Endothelial cell of umbilical vein (primary cell): ENCODE measurements at regions not wholly inside any gene's neighbourhood (a gene's known extent, or its start where the extent isn't known, plus 50 kb on each side); places are given as distances from the start of the nearest gene placed in this dataset.

ENCODE experiments used
- BruUV-seq: library from RNA; stranded (reverse); fragments of 400-500 nt; replicated peaks from 2 replicates; lab custom pipeline; 2021; lab: Mats Ljungman, UMichigan
- CTCF ChIA-PET: fragments of 300-600, 350-600 bp; sonication (Branson Sonifier 250); formaldehyde crosslinking; loops from one replicate; lab custom pipeline; 2021; ENCODE audit warnings: antibody characterized with exemption, inconsistent platforms; lab: Charles Lee
- POLR2A ChIA-PET: fragments of 300-600, 350-600 bp; sonication (Branson Sonifier 250); formaldehyde crosslinking; loops from one replicate; lab custom pipeline; 2021; ENCODE audit warnings: antibody characterized with exemption, inconsistent platforms; lab: Charles Lee
- DNase-seq: peaks from one replicate; pipeline ENCODE4 v3.0.0-alpha.2; 2011; ENCODE audit warnings: low read depth, low spot score
- FAIRE-seq: peaks from 2 replicates; lab custom pipeline; 2011; peaks lifted over from hg19 to GRCh38; lab: Jason Lieb, UNC
- H2AFZ ChIP-seq: 2 replicates; pipeline ENCODE4 v1.6.0; 2012; ENCODE audit warnings: low read depth, low read length, control low read depth, inconsistent platforms
- H3K27ac ChIP-seq: 2 replicates; pipeline ENCODE4 v1.5.1; 2011; ENCODE audit warnings: low read depth, mild to moderate bottlenecking, control low read depth, low read length, moderate library complexity; ENCODE audit not compliant: insufficient read depth
- H3K27me3 ChIP-seq, 2 experiments: 2 replicates each; pipeline versions ENCODE4 v1.6.0 to v1.6.1; 2011; ENCODE audit warnings: low read length in 2 of 2, mixed read lengths in 1 of 2; ENCODE audit not compliant: control insufficient read depth in 2 of 2, insufficient read depth in 2 of 2
- H3K36me3 ChIP-seq, 2 experiments: 2 replicates in 1 of 2; 3 replicates in 1 of 2; pipeline ENCODE4 v1.5.1; 2011; ENCODE audit warnings: low read length in 2 of 2, mild to moderate bottlenecking in 1 of 2, moderate library complexity in 1 of 2; ENCODE audit not compliant: control insufficient read depth in 2 of 2, insufficient read depth in 2 of 2; ENCODE audit errors: extremely low read depth in 1 of 2
- H3K4me1 ChIP-seq: 3 replicates; pipeline ENCODE4 v1.5.1; 2011; ENCODE audit warnings: mild to moderate bottlenecking, low read length; ENCODE audit not compliant: control insufficient read depth, insufficient read depth; ENCODE audit errors: extremely low read depth
- H3K4me2 ChIP-seq: 2 replicates; pipeline ENCODE4 v1.6.1; 2011; ENCODE audit warnings: low read length, control low read depth, mixed read lengths; ENCODE audit not compliant: insufficient read depth
- H3K4me3 ChIP-seq, 3 experiments: fragments of 200-600 bp in 1 of 3; sonication (generic), shearing (Covaris generic) in 1 of 3; replicated peaks in 1 of 3; 2 replicates each; pipeline ENCODE4 v1.5.1; 2011 to 2016; ENCODE audit warnings: control low read depth in 3 of 3, low read length in 3 of 3, mild to moderate bottlenecking in 2 of 3, inconsistent platforms in 1 of 3, low read depth in 1 of 3, moderate library complexity in 1 of 3; ENCODE audit not compliant: insufficient read depth in 1 of 3
- H3K79me2 ChIP-seq: 2 replicates; pipeline ENCODE4 v1.6.0; 2012; ENCODE audit warnings: low read length, inconsistent platforms; ENCODE audit not compliant: control insufficient read depth, insufficient read depth
- H3K9ac ChIP-seq: replicated peaks from 2 replicates; pipeline ENCODE3; 2011; ENCODE audit warnings: low read length, control low read depth; ENCODE audit not compliant: insufficient read depth; ENCODE audit errors: extremely low read depth
- H3K9me1 ChIP-seq: replicated peaks from 3 replicates; pipeline ENCODE4 v1.6.0; 2011; ENCODE audit warnings: mild to moderate bottlenecking, low read length; ENCODE audit not compliant: control insufficient read depth, insufficient read depth; ENCODE audit errors: extremely low read depth
- H3K9me3 ChIP-seq: replicated peaks from 2 replicates; pipeline ENCODE4 v1.5.1; 2012; ENCODE audit warnings: low read length, inconsistent platforms; ENCODE audit not compliant: control insufficient read depth, insufficient read depth
- H4K20me1 ChIP-seq: replicated peaks from 2 replicates; pipeline ENCODE3; 2011; ENCODE audit warnings: mild to moderate bottlenecking, low read length; ENCODE audit not compliant: control insufficient read depth, insufficient read depth; ENCODE audit errors: extremely low read depth
- EZH2 ChIP-seq: IDR thresholded peaks from 2 replicates; pipeline ENCODE4 v1.6.1; 2012; ENCODE audit warnings: borderline replicate concordance, low read depth, mild to moderate bottlenecking, moderate library complexity, low read length, inconsistent platforms; ENCODE audit not compliant: severe bottlenecking
- FOS ChIP-seq: IDR thresholded peaks from 2 replicates; pipeline ENCODE4 v1.6.1; 2011; ENCODE audit warnings: mild to moderate bottlenecking, low read length, moderate library complexity, borderline replicate concordance; ENCODE audit not compliant: insufficient read depth
- GATA2 ChIP-seq: IDR thresholded peaks from 2 replicates; pipeline ENCODE4 v1.7.0; 2011; ENCODE audit warnings: low read depth, mild to moderate bottlenecking, moderate library complexity, mixed read lengths, low read length; ENCODE audit not compliant: insufficient read length, insufficient read depth
- JUN ChIP-seq: IDR thresholded peaks from 2 replicates; pipeline ENCODE4 v1.6.1; 2011; ENCODE audit warnings: borderline replicate concordance, low read depth; ENCODE audit not compliant: insufficient read length, insufficient read depth
- MYC ChIP-seq: IDR thresholded peaks from one replicate; pipeline ENCODE4 v1.6.1; 2011; ENCODE audit warnings: mild to moderate bottlenecking, low read depth, low read length
- POLR2A ChIP-seq: IDR thresholded peaks from 2 replicates; pipeline ENCODE4 v1.6.1; 2012; ENCODE audit warnings: low read depth, mild to moderate bottlenecking, control low read depth, low read length
- POLR2AphosphoS5 ChIP-seq: IDR thresholded peaks from 2 replicates; pipeline ENCODE4 v1.6.1; 2012; ENCODE audit warnings: low read depth, mild to moderate bottlenecking, control low read depth, low read length, moderate library complexity; ENCODE audit not compliant: insufficient read depth
- dilution Hi-C: fragments of 300-500 bp; cut with MboI; formaldehyde crosslinking; loops from one replicate; pipeline ENCODE4 v1.15.0; 2019; ENCODE audit warnings: low sequenced_read_pairs; ENCODE audit not compliant: extremely low pct_ligation_motif_present
- intact Hi-C: fragments of 100-400 bp; cut with micrococcal nuclease; formaldehyde crosslinking; loops from one replicate; pipeline ENCODE4 v1.10.0; 2022
- TF ChIP-seq, protein P1 (sequence below): IDR thresholded peaks from 2 replicates; pipeline ENCODE4 v1.6.1; 2011; ENCODE audit not compliant: insufficient read depth, insufficient read length
- TF ChIP-seq, protein P2 (sequence below), 2 donors: IDR thresholded peaks; 1 replicate in 1 of 2; 2 replicates in 1 of 2; pipeline ENCODE4 v1.5.1; 2011; ENCODE audit warnings: low read length in 2 of 2, mild to moderate bottlenecking in 2 of 2, moderate library complexity in 2 of 2, control low read depth in 1 of 2, inconsistent platforms in 1 of 2, low read depth in 1 of 2; ENCODE audit not compliant: insufficient read depth in 1 of 2; ENCODE audit errors: extremely low read depth in 1 of 2

DNA sequence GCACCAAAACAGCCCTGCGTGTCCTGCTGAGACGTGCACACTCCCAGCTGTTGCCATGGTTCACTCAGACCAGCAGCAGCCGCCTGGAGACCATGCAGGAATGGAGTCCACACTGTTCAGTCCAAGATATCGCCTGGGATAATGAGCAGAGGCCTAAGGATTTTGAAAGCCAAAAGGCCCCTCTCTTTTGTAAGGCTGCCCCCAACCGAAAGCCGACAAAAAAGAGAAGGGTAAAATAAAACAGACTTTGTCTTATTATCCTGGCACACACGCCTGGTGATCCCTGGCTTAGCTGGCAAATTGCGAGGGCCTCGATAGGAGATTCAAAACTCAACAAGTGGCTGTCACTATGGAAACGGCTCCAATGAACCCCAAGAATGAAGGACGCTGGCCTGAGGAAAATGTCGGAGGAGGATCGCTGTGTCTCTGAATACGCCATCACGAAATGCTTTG lies 263.6 kb downstream of the SKIDA1 start:
- H3K4me1 ChIP-seq: no peaks in the 10 kb centered on the region
- no TSS peak for BruUV-seq
- no peak for TF ChIP-seq MYC
- H3K4me3 ChIP-seq: no peak overlapping the region
- H3K9me1 ChIP-seq: no peaks in the 10 kb centered on the region
- FAIRE-seq (no peak), DNase-seq (no peak)
- dilution Hi-C loops: no loop called here
- H3K4me2 ChIP-seq: no peak overlapping the region
- H3K79me2 ChIP-seq: no peaks in the 10 kb centered on the region
- no peaks in the 10 kb centered on the region for H3K36me3 ChIP-seq
- H4K20me1 ChIP-seq: no peaks in the 10 kb centered on the region
- no peak overlapping the region for H3K27ac ChIP-seq
- no peaks in the 10 kb centered on the region for H3K9me3 ChIP-seq
- CTCF ChIA-PET: interaction anchor here (1.4 kb wide), 1 partner anchor 183 kb away, joined by 3 read pairs; no protein-coding TSS in a partner anchor
- intact Hi-C loops: no loop called here
- H2AFZ ChIP-seq: no peak overlapping the region
- POLR2A ChIA-PET: no interaction called here
- H3K9ac ChIP-seq: no peak overlapping the region
- H3K27me3 ChIP-seq: no peaks in the 10 kb centered on the region

DNA sequence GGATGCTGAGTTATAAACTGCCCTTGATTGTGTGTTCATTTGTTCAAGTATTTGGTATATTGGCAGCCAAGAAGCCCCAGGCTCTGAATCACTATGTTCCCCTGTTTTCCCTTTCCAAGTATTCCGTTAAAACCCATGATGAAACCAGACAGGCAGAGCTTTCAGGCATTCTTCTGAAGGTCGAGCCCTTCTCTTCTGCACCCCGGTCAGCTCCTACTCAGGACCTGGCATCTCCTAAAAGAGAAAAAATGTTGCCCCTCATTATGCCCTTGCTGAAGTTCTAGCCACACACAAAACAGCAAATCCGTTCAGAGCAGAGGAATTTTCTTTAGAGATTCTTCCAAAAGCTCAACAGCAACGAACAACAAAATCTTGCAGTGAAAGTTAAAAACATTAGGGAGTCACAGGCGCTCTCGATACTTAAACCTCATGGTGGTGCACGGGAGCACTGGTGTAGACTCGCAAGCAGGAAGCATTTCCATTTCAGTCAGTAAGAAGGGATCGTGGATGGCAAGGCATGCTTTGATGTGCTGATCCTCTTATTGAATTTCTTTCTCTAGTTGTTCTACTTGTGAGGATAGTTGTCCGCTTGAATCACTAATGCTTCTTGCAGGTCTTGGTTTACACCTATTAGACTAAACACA lies 264.9 kb downstream of the SKIDA1 start:
- no peak for TF ChIP-seq POLR2A
- no peak for TF ChIP-seq JUN
- TF ChIP-seq, protein P1, sequence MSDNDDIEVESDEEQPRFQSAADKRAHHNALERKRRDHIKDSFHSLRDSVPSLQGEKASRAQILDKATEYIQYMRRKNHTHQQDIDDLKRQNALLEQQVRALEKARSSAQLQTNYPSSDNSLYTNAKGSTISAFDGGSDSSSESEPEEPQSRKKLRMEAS: no peak
- TF ChIP-seq, protein P2, sequence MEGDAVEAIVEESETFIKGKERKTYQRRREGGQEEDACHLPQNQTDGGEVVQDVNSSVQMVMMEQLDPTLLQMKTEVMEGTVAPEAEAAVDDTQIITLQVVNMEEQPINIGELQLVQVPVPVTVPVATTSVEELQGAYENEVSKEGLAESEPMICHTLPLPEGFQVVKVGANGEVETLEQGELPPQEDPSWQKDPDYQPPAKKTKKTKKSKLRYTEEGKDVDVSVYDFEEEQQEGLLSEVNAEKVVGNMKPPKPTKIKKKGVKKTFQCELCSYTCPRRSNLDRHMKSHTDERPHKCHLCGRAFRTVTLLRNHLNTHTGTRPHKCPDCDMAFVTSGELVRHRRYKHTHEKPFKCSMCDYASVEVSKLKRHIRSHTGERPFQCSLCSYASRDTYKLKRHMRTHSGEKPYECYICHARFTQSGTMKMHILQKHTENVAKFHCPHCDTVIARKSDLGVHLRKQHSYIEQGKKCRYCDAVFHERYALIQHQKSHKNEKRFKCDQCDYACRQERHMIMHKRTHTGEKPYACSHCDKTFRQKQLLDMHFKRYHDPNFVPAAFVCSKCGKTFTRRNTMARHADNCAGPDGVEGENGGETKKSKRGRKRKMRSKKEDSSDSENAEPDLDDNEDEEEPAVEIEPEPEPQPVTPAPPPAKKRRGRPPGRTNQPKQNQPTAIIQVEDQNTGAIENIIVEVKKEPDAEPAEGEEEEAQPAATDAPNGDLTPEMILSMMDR (IDR thresholded peaks at IDR 0.05; ENCODE audit: extremely low read depth in 1 of 2, insufficient read depth in 1 of 2, low read depth in 1 of 2, low read length in 2 of 2): no peak
- TF ChIP-seq EZH2: no peak
- no peak for TF ChIP-seq FOS
- TF ChIP-seq MYC: no peak
- TF ChIP-seq GATA2: no peak
- no peak for TF ChIP-seq POLR2AphosphoS5
- H2AFZ ChIP-seq: no peak overlapping the region
- no peak overlapping the region for H3K4me3 ChIP-seq
- ChIA-PET CTCF (no interaction called here), POLR2A (no interaction called here)
- intact Hi-C loops (no loop called here), dilution Hi-C loops (no loop called here)
- H3K27me3 ChIP-seq: no peaks in the 10 kb centered on the region
- H3K27ac ChIP-seq: no peak overlapping the region
- FAIRE-seq: no peak
- no peaks in the 10 kb centered on the region for H4K20me1 ChIP-seq
- H3K4me2 ChIP-seq: no peak overlapping the region
- no peaks in the 10 kb centered on the region for H3K9me3 ChIP-seq
- no peaks in the 10 kb centered on the region for H3K36me3 ChIP-seq
- no peaks in the 10 kb centered on the region for H3K4me1 ChIP-seq
- no peaks in the 10 kb centered on the region for H3K9me1 ChIP-seq
- no peak overlapping the region for H3K9ac ChIP-seq
- H3K79me2 ChIP-seq: no peaks in the 10 kb centered on the region
- no TSS peak for BruUV-seq
- DNase-seq: no peak
